ENCODE measurements at regions not wholly inside any gene's neighbourhood (a gene's known extent, or its start where the extent isn't known, plus 50 kb on each side); places are given as distances from the start of the nearest gene placed in this dataset.

DNA sequence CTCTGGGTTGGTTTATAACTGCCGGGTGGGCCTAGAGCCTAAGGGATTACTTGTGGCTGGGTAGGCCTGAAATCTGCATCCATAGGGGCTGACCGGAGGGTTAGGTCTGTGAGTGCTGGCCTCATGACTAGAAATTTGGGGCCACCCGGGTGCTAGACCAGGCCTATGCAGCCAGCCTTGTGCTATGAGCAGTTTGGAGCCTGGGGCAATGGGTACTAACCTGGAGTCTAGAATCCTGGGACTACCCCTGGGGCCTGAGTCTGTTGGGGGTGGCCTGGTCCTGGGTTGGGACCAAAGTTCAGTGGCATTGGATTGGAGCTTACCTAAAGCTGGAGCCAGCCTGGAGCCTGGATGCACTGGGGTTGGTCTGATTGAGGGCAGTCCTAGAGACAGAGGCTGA lies 995.2 kb downstream of the ANKRD7 start:
- TF ChIP-seq CTCF (IDR thresholded peaks at IDR 0.05) (no peak), POLR2A (IDR thresholded peaks at IDR 0.05) (no peak)
